ENCODE measurements at regions not wholly inside any gene's neighbourhood (a gene's known extent, or its start where the extent isn't known, plus 50 kb on each side); places are given as distances from the start of the nearest gene placed in this dataset.

DNA sequence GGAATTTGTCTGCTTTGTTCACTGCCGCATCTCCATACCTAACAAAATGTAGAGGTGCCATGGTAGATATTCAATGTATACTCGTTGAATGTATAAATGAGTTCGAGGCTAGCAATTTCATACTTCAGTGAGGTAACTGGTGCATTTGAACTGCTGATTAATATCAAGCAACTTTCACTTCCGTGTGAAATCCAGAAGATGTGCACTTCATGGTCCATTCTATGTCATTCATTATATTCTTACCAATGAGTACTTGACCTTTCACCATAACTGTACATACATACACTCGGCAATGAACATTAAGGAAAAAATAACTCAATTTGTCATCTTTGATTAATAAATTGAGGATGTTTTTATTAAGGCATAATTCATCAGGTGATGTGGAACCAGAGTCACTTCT lies 598.5 kb downstream of the ZNF385D start:
- Histone ChIP-seq H3K9me3 (replicated peaks; ENCODE audit: control insufficient read depth, low read depth, low read length) (peaks cover 2% of the 10 kb centered on the region), H3K4me3 (ENCODE audit: low read length) (no peak overlapping the region), H3K4me1 (ENCODE audit: control insufficient read depth, insufficient read depth, low read length) (no peaks in the 10 kb centered on the region), H3K36me3 (ENCODE audit: control insufficient read depth, insufficient read depth, low read length) (no peaks in the 10 kb centered on the region), H3K27me3 (ENCODE audit: control insufficient read depth, insufficient read depth, low read length) (no peaks in the 10 kb centered on the region), H3K27ac (ENCODE audit: low read length) (no peak overlapping the region)
- no CpG with 5 or more reads among the region's 5 CpGs for WGBS (ENCODE audit: insufficient coverage)
- DNase-seq = no peak

DNA sequence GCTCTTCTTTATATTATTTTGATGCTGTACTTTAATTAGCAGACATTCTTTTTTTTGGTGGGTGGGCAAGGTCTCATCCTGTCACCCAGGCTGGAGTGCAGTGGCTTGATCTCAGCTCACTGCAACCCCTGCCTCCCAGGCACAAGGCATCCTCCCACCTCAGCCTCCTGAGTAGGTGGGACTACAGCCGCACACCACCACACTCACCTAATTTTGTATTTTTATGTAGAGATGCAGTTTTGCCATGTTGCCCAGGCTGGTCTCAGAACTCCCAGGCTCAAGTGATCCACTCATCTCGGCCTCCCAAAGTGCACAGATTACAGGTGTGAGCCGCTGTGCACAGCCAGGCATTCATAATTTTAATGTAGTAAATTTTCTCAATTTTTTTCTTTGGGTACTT lies 608.1 kb downstream of the ZNF385D start:
- H3K4me3 ChIP-seq (ENCODE audit: low read length) = no peak overlapping the region
- WGBS (ENCODE audit: insufficient coverage) = no CpG with 5 or more reads among the region's 3 CpGs
- H3K36me3 ChIP-seq (ENCODE audit: control insufficient read depth, insufficient read depth, low read length) = no peaks in the 10 kb centered on the region
- no peak for DNase-seq
- no peaks in the 10 kb centered on the region for H3K4me1 ChIP-seq (ENCODE audit: control insufficient read depth, insufficient read depth, low read length)
- no peaks in the 10 kb centered on the region for H3K27me3 ChIP-seq (ENCODE audit: control insufficient read depth, insufficient read depth, low read length)
- H3K27ac ChIP-seq (ENCODE audit: low read length) = no peak overlapping the region
- H3K9me3 ChIP-seq (replicated peaks; ENCODE audit: control insufficient read depth, low read depth, low read length) = peaks cover 2% of the 10 kb centered on the region

DNA sequence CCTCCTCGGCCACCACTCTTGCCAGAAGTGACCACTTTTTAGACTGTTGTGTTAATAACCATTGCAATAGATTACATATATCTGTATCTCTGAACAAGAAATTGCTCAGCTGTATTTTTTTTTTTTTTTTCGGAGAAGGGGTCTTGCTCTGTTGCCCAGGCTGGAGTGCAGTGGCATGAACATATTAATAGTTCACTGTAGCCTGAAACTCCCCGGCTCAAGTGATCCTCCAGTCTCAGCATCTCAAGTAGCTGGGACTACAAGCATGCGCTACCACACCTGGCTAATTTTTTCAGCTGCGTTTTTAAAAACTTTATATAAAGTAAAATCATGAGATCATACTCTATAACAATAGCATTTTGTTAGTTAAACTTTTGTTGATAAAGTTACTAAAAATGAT lies 609.0 kb downstream of the ZNF385D start:
- WGBS (ENCODE audit: insufficient coverage) = no CpG with 5 or more reads among the region's 5 CpGs
- no peaks in the 10 kb centered on the region for H3K36me3 ChIP-seq (ENCODE audit: control insufficient read depth, insufficient read depth, low read length)
- H3K27ac ChIP-seq (ENCODE audit: low read length) = no peak overlapping the region
- H3K4me3 ChIP-seq (ENCODE audit: low read length) = no peak overlapping the region
- DNase-seq = no peak
- no peaks in the 10 kb centered on the region for H3K27me3 ChIP-seq (ENCODE audit: control insufficient read depth, insufficient read depth, low read length)
- H3K9me3 ChIP-seq (replicated peaks; ENCODE audit: control insufficient read depth, low read depth, low read length) = peaks cover 2% of the 10 kb centered on the region
- no peaks in the 10 kb centered on the region for H3K4me1 ChIP-seq (ENCODE audit: control insufficient read depth, insufficient read depth, low read length)

DNA sequence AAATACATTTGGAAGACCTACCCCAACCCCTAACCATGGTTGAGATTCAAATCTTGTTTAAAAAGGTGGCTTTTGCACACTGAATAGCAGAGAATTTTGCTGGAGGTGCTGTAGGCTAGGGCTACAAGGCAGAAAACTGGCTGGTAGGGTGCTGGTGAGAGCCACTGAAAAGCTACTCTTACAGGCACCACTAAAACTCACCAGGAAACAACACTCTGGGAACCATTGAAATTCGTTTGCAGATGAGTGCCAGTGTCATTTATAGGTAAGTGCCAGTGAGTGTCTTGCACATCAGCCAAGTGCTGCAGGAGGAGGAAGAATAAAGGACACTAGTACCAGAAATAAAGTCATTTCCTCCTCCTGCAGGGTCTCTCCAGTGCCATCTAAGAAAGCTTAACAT lies 610.2 kb downstream of the ZNF385D start:
- WGBS (ENCODE audit: insufficient coverage) = no CpG with 5 or more reads among the region's 1 CpG
- Histone ChIP-seq H3K4me3 (ENCODE audit: low read length) (no peak overlapping the region), H3K36me3 (ENCODE audit: control insufficient read depth, insufficient read depth, low read length) (no peaks in the 10 kb centered on the region), H3K27ac (ENCODE audit: low read length) (no peak overlapping the region), H3K27me3 (ENCODE audit: control insufficient read depth, insufficient read depth, low read length) (no peaks in the 10 kb centered on the region), H3K9me3 (replicated peaks; ENCODE audit: control insufficient read depth, low read depth, low read length) (peaks cover 2% of the 10 kb centered on the region), H3K4me1 (ENCODE audit: control insufficient read depth, insufficient read depth, low read length) (no peaks in the 10 kb centered on the region)
- DNase-seq = no peak

DNA sequence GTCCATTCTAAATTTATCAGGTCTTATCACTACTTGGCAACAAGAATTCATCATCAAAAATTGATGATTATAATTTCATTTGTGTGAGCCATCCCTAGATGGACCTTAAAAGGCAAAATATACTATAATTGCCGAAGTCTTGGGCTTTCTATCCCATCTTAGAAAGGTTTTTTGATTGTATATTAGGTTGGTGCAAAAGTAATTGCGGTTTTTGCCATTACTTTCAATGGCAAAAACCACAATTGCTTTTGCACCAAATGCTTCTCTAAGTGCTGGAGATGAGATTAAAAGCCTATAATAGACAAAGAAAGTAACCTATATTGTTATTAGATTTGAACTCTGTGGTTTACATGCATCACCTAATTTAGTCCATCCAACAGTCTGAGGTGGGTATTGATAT lies 612.9 kb downstream of the ZNF385D start:
- Histone ChIP-seq H3K27ac (ENCODE audit: low read length) (no peak overlapping the region), H3K27me3 (ENCODE audit: control insufficient read depth, insufficient read depth, low read length) (no peaks in the 10 kb centered on the region), H3K4me1 (ENCODE audit: control insufficient read depth, insufficient read depth, low read length) (no peaks in the 10 kb centered on the region), H3K9me3 (replicated peaks; ENCODE audit: control insufficient read depth, low read depth, low read length) (no peaks in the 10 kb centered on the region), H3K4me3 (ENCODE audit: low read length) (no peak overlapping the region), H3K36me3 (ENCODE audit: control insufficient read depth, insufficient read depth, low read length) (no peaks in the 10 kb centered on the region)
- no peak for DNase-seq
- WGBS (ENCODE audit: insufficient coverage) = no CpG with 5 or more reads among the region's 2 CpGs

DNA sequence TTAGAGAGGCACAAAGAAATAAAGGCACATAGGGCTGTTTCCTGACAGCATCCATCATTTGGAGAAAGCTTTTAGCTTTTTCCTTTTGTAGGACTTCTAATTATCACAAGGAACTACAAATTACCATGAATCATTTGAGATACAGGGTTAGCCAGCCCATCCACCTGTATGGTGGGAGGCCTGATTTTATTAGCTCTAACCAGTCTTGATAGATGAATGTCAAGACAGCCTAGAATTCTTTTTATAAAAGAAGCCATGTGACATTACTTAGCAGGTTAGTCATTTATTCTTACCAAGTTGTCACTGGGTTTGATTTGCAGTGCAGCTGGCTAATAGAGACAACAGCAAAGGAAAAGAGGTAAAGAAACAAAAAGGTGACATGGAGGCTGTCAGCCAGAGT lies 618.1 kb downstream of the ZNF385D start:
- Histone ChIP-seq H3K9me3 (replicated peaks; ENCODE audit: control insufficient read depth, low read depth, low read length) (peaks cover 8% of the 10 kb centered on the region), H3K27ac (ENCODE audit: low read length) (no peak overlapping the region), H3K4me3 (ENCODE audit: low read length) (no peak overlapping the region), H3K36me3 (ENCODE audit: control insufficient read depth, insufficient read depth, low read length) (no peaks in the 10 kb centered on the region), H3K27me3 (ENCODE audit: control insufficient read depth, insufficient read depth, low read length) (no peaks in the 10 kb centered on the region), H3K4me1 (ENCODE audit: control insufficient read depth, insufficient read depth, low read length) (no peaks in the 10 kb centered on the region)
- no peak for DNase-seq

DNA sequence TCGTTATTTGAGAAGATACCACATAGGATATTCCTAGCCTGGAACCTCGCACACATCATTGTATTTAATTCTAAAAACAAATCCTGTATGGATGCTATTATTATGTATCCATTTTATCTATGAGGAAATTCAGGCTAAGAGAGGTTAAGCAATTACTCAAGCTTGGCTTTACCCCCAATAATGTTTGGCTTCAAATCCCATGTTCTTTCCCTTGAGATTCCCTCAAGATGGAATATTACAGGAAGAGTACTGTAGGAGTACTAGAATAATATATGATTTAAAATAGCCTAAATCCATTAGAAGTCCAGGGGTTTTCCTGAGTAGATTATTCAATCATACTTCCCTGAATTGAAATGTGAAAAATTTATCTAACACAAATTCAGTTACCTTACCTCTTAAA lies 630.2 kb downstream of the ZNF385D start:
- Histone ChIP-seq H3K4me3 (ENCODE audit: low read length) (no peak overlapping the region), H3K4me1 (ENCODE audit: control insufficient read depth, insufficient read depth, low read length) (no peaks in the 10 kb centered on the region), H3K9me3 (replicated peaks; ENCODE audit: control insufficient read depth, low read depth, low read length) (peaks cover 4% of the 10 kb centered on the region), H3K36me3 (ENCODE audit: control insufficient read depth, insufficient read depth, low read length) (no peaks in the 10 kb centered on the region), H3K27me3 (ENCODE audit: control insufficient read depth, insufficient read depth, low read length) (no peaks in the 10 kb centered on the region), H3K27ac (ENCODE audit: low read length) (no peak overlapping the region)
- WGBS (ENCODE audit: insufficient coverage) = no CpG with 5 or more reads among the region's 2 CpGs
- peak; percentile 64 for DNase-seq

DNA sequence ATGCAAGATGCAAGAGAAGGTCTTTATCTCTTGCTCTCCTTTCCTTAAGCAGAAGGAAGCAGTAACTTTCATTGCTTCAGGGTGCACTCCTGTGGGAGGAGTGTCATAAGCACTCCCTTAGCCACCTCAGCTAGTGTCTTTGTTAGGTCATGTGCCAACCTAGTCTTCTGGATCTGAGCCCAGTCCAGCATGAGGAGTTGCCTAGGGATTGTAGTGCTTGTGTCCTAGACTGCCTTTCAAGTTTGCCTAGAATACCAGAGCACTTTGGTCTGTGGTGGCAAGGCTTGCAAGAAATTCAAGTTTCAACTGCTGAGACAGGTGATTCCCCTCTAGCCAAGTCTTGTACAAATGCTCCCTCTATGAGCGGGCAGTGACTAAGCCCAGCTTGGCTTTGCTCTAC lies 633.6 kb downstream of the ZNF385D start:
- no peak overlapping the region for H3K4me3 ChIP-seq (ENCODE audit: low read length)
- H3K36me3 ChIP-seq (ENCODE audit: control insufficient read depth, insufficient read depth, low read length) = no peaks in the 10 kb centered on the region
- WGBS (ENCODE audit: insufficient coverage) = 67% methylated on average over 1 of the region's 1 CpG
- no peak overlapping the region for H3K27ac ChIP-seq (ENCODE audit: low read length)
- no peaks in the 10 kb centered on the region for H3K27me3 ChIP-seq (ENCODE audit: control insufficient read depth, insufficient read depth, low read length)
- DNase-seq = peak; percentile 1
- no peaks in the 10 kb centered on the region for H3K4me1 ChIP-seq (ENCODE audit: control insufficient read depth, insufficient read depth, low read length)
- no peaks in the 10 kb centered on the region for H3K9me3 ChIP-seq (replicated peaks; ENCODE audit: control insufficient read depth, low read depth, low read length)

DNA sequence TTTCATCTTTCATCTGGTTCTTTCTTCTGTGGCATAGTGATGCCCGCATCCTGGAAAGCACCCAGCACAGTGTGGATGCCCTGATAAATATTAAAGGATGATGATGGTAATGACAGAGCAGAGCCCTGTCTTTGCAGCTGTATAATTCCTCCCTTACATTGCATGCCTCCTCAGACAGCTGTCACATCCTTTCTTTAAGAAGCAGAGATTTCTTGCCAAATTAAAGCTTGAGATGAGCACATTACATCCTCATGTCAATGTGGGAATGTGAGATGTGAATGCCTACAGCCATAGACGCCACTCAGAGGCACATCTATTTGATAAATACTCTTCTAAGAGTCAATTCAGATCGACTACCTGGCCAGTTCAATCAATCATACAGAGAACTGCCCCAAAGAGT lies 642.0 kb downstream of the ZNF385D start:
- no peaks in the 10 kb centered on the region for H3K9me3 ChIP-seq (replicated peaks; ENCODE audit: control insufficient read depth, low read depth, low read length)
- H3K27ac ChIP-seq (ENCODE audit: low read length) = no peak overlapping the region
- DNase-seq = no peak
- H3K27me3 ChIP-seq (ENCODE audit: control insufficient read depth, insufficient read depth, low read length) = no peaks in the 10 kb centered on the region
- no CpG with 5 or more reads among the region's 3 CpGs for WGBS (ENCODE audit: insufficient coverage)
- H3K36me3 ChIP-seq (ENCODE audit: control insufficient read depth, insufficient read depth, low read length) = no peaks in the 10 kb centered on the region
- H3K4me1 ChIP-seq (ENCODE audit: control insufficient read depth, insufficient read depth, low read length) = no peaks in the 10 kb centered on the region
- no peak overlapping the region for H3K4me3 ChIP-seq (ENCODE audit: low read length)

DNA sequence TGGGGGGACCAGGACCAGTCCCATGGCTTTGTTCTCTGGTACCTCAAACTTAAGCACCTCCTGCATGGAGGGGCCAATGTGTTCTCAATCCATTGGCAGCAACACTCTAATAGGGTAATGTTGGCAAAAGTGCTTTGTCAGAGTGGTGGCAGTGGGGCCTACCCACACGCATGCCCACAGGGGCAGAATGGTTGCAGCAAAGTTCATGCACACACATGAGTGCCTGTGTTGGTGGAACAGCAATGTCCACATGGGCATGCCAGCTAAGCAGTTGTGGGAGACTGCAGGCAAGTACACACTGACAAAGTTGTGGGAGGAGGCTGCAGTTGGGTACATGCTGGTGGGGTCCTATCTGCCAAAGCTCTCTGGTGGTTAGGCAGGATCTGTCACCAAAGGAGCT lies 645.2 kb downstream of the ZNF385D start:
- 100% methylated on average over 1 of the region's 1 CpG for WGBS (ENCODE audit: insufficient coverage)
- no peaks in the 10 kb centered on the region for H3K27me3 ChIP-seq (ENCODE audit: control insufficient read depth, insufficient read depth, low read length)
- DNase-seq = no peak
- H3K9me3 ChIP-seq (replicated peaks; ENCODE audit: control insufficient read depth, low read depth, low read length) = peaks cover 10% of the 10 kb centered on the region
- no peaks in the 10 kb centered on the region for H3K36me3 ChIP-seq (ENCODE audit: control insufficient read depth, insufficient read depth, low read length)
- no peak overlapping the region for H3K27ac ChIP-seq (ENCODE audit: low read length)
- H3K4me3 ChIP-seq (ENCODE audit: low read length) = no peak overlapping the region
- no peaks in the 10 kb centered on the region for H3K4me1 ChIP-seq (ENCODE audit: control insufficient read depth, insufficient read depth, low read length)

DNA sequence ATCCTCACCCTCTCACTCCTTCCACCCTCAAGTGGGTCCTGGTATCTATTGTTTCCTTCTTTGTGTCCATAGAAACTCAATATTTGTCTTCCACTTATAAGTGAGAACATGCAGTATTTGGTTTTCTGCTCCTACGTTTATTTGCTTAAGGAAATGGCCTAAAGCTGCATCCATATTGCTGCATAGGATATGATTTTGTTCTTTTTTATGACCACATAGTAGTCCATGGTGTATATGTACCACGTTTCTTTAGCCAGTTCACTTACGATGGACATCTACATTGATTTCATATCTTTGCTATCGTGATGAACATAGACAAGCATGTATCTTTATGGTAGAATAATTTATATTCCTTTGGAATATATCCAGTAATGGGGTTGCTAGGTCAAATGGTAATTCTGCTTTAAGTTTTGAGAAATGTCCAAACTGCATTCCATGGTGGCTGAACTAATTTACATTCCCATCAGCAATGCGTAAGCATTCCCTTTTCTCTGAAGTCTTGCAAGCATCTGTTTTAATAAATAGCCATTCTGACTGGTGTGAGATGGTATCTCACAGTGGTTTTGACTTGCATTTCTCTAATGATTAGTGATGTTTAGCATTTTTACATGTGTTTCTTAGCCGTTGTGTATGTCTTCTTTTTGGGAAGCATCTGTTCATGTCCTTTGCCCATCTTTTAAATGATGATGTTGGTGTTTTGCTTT lies 650.2 kb downstream of the ZNF385D start:
- WGBS (ENCODE audit: insufficient coverage) = no CpG with 5 or more reads among the region's 6 CpGs
- no peaks in the 10 kb centered on the region for H3K4me1 ChIP-seq (ENCODE audit: control insufficient read depth, insufficient read depth, low read length)
- H3K27ac ChIP-seq (ENCODE audit: low read length) = no peak overlapping the region
- DNase-seq = no peak
- H3K36me3 ChIP-seq (ENCODE audit: control insufficient read depth, insufficient read depth, low read length) = no peaks in the 10 kb centered on the region
- H3K4me3 ChIP-seq (ENCODE audit: low read length) = no peak overlapping the region
- H3K27me3 ChIP-seq (ENCODE audit: control insufficient read depth, insufficient read depth, low read length) = no peaks in the 10 kb centered on the region
- peaks cover 10% of the 10 kb centered on the region for H3K9me3 ChIP-seq (replicated peaks; ENCODE audit: control insufficient read depth, low read depth, low read length)
